Breast epithelium (tissue), 3 donors: ENCODE measurements at regions not wholly inside any gene's neighbourhood (a gene's known extent, or its start where the extent isn't known, plus 50 kb on each side); places are given as distances from the start of the nearest gene placed in this dataset.

Source experiments
- CTCF ChIP-seq, 3 donors: fragments of 450-650 bp; IDR thresholded peaks; one replicate each; pipeline ENCODE4 v1.5.1; 2016 to 2017; ENCODE audit warnings: antibody characterized with exemption in 3 of 3, mild to moderate bottlenecking in 3 of 3, moderate library complexity in 3 of 3
- POLR2A ChIP-seq: fragments of 450-650 bp; IDR thresholded peaks from one replicate; pipeline ENCODE4 v1.6.1; 2016; ENCODE audit warnings: antibody characterized with exemption, mild to moderate bottlenecking, moderate library complexity

GRCh38 chr22:44583061-44583760 lies 85.2 kb upstream of the RTL6 start:
- no peak for TF ChIP-seq POLR2A
- no peak for TF ChIP-seq CTCF (IDR thresholded peaks at IDR 0.05)
